Dermis blood vessel endothelial cell (primary cell): ENCODE measurements at regions not wholly inside any gene's neighbourhood (a gene's known extent, or its start where the extent isn't known, plus 50 kb on each side); places are given as distances from the start of the nearest gene placed in this dataset.
A peak's percentile ranks its signal among the peaks of the same experiment; 100 is the strongest.
"Not testable (repeated sequence)": the region's sequence is repeated elsewhere in the genome, so short reads cannot be mapped to it uniquely, and the experiment has no call there.

Experiments
- DNase-seq: peaks from one replicate; pipeline ENCODE4 v3.0.0; 2010

DNA sequence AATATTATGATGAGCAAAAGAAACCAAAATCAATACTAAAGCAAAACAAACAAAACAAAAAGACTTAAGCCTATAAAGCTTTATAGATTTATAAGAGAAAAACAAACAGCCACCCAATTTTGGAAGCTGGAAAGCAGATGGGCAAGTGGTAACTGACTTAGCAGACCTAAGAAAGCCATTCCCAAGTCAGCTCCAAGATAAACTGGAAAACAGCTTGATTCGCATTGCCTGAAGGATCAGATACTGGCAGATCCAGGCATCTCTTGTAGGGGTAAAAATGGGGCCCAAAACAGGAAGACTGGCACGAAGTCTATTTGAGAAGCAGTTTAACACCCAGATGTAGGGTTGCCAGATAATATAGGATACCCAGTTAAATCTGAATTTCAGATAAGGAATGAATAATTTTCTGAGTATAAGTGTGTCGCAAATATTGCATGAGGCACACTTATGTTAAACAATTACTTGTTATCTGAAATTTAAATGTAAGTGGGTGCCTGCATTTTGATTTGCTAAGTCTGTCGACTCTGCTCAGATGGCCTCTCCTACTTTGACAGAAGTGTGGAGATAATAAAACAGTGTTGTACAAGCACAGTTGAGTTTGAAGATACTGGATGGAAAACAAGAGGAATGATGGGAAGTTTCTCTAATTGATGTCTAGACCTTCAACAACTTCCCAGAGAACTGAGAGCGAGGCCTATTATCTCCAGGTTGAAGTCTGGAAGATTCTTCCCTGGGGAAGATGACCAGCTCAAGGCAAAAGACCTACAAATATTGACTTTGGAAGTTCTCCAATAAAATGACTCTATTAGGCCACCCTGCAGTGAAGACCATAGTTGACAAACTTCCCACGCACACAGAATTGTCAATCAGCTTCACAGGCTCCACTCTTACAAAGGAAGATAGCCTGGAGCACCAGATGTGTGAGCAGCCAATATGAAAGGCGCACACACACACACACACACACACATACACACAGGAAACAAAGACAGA, 113.4 kb downstream of the FAM50B start:
- peak; percentile 67 for DNase-seq

DNA sequence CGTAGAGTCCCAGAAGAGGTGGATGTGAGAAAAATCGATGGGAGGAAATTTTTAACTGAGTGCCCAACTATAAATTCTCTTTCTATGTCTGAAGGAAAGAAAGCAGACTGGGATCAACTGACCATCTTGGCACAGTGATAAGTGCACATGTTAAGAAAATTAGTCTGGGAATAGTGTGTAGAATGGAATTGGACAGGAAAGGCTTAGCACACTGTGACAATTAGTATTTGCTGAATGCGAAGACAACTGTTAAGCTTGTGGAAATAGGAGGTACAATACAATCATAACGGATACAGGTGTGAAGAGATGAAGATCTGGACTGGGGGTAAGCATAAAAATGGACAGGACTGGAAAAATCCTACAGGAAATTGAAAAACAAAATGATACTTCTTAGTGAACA, 114.3 kb downstream of the FAM50B start:
- peak; percentile 39 for DNase-seq

DNA sequence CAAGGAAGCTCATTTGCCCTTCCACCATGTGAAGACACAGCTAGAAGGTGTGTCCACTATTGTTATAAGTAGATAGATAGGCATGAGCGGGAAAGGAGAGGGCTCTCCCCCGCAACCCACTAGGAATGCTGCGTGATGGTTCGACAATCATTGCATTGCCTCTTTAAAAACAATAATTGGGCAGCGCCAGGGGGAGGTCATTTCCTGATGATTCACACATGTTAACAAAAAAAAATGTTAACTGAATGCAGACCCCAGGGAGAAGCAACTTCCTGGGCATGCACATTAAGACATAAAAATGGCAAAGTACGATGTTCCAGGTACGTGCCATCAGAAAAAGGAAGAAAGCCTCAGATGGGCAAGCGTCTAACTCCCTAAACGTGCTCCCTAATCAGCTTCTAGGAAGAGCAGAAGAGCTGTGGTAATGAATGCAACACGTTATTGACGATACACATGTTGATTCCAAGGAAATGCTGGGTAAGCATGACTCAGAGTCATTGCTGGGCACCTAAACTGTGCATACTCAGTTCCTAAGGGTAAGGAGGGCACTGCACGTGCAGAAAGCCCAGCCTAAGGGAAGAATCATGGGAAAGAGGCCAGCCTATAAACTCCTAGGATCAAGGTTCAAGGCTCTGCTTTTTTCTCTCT, 113.7 kb downstream of the FAM217A start:
- peak; percentile 72 for DNase-seq

- no peak for DNase-seq
Measured at GRCh38 chr6:3966426-3966825, 112.5 kb downstream of the FAM217A start.

DNA sequence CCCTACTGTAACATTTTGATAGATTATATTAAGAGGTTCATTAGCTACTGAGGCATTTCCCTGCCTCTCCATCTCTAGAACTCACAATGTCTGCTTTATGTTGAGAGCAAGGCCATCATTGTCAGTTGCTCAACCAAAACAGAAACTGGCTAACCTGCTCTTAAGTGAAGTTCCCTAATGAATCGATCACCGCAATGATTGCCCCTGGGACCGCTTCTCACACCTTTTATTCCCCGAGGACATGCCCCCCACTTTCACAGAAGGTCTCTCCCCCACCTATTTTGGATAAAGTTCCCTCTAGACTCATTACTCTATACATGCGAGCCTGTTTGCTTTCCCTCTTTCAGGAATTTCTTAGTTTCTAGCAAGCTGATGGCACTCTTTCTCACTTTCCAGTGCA, 108.8 kb downstream of the FAM217A start:
- DNase-seq, result no peak

- DNase-seq, result not testable (repeated sequence)
Measured at GRCh38 chr6:3973152-3973551, 105.8 kb downstream of the FAM217A start.

- DNase-seq, result peak; percentile 92
Measured at GRCh38 chr6:3977875-3978711, 100.8 kb downstream of the FAM217A start.

DNA sequence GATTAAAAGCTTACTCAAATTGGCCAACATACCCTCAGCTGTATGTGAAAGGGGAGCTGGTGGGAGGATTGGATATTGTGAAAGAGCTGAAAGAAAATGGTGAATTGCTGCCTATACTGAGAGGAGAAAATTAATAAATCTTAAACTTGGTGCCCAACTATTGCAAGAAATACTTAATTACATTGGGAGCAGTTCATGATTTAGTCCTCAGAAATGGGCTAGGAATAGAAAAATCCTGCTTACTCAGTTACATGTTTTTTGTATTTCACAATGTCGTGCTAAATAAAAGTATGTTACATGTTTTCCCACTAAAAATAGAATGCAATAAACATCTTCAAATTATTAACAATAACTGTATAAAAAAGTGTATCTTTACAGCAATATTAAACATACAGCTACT, 100.0 kb downstream of the FAM217A start:
- DNase-seq, result not testable (repeated sequence)

- DNase-seq, result no peak
Measured at GRCh38 chr6:3981917-3982316, 97.0 kb downstream of the FAM217A start.

DNA sequence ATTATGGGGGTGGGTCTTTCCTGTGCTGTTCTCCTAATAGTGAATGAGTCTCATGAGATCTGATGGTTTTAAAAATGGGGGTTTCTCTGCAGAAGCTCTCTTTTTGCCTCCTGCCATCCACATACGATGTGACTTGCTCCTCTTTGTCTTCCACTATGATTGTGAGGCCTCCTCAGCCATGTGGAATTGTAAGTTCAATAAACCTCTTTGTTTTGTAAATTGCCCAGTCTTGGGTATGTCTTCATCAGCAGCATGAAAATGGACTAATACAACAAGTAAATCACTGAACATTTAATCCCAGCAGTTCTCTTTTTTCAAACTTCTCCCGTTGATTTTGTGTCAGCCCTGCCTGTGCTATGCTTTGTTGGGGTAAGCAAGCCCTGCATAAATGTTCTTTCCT, 95.2 kb downstream of the FAM217A start:
- no peak for DNase-seq

- no peak for DNase-seq
Measured at GRCh38 chr6:3984494-3984893, 94.4 kb downstream of the FAM217A start.

DNA sequence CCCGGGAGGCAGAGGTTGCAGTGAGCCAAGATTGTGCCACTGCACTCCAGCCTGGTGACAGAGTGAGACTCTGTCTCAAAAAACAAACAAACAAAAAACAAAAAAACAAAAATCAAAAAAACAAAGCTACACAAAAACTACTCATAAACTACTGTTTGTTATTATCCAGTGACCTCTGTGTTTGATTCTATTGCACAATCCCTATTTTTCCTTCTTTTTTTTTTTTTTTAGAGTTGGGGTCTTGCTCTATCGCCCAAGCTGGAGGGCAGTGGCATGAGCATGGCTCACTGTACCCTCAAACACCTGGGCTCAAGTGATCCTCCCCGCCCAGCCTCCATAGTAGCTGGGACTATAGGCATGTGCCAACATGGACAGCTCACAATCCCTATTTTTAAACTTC, 92.7 kb downstream of the FAM217A start:
- DNase-seq, result no peak

- peak; percentile 70 for DNase-seq
Measured at GRCh38 chr6:3987053-3987452, 91.9 kb downstream of the FAM217A start.

DNA sequence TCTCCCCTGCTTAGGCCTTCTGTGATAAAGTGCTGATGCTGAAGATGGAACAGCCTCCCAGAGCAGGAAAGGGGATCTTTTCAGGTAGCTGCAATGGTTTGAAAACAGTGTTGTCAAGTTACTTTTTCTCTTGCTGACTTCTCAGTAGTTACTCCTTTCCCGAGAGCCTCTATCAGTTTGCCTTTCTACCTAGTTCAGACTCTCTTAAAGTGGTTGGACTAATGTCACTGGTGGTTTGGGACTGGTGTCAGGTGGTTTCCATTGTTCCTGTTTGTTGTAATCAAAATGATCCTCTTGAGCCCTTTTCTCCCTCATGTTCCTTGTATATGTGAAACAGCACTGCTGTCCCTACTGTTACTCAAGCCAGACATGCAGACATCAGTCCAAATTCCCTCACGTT, 91.4 kb downstream of the FAM217A start:
- peak; percentile 6 for DNase-seq

DNA sequence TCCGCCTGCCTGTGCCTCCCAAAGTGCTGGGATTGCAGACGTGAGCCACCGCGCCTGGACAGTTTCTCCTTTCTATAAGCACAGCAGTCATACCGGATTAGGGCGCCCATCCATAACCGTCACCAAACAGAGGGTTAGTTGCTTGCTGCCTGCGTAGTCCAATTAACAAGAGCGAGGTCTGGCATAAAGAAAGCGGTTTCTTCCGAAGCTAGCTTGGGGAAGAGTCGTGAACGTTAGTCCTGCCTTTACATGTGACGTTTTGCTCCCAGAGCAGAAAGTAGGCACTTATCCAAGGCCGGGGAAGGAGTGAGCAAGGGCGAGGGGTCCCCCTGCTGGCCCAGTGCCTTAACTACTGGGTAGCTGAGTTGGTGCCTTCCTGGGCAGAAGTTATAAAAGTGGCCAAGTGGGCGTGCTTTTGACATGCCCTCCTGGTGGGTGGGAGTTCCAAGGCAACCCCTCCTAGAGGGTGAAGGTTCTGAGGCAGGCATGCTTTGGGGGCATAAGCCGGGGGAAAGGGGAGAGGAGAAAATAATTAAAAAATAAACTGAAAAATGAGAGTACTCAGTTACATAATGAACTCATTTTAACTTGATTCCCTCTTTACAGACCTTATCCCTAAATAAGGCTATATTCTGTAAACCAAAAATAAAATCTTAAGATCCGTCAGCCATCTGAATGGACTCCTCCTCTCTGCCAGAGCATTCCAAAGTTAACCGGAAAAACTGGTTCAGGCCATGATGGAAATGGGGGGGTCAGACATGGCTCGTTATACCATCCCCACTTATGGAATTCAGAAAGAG, 88.0 kb downstream of the FAM217A start:
- DNase-seq, result peak; percentile 95

- DNase-seq, result no peak
Measured at GRCh38 chr6:3991941-3992340, 87.0 kb downstream of the FAM217A start.

GRCh38 chr6:3996349-3996748, 82.6 kb downstream of the FAM217A start:
- no peak for DNase-seq

DNA sequence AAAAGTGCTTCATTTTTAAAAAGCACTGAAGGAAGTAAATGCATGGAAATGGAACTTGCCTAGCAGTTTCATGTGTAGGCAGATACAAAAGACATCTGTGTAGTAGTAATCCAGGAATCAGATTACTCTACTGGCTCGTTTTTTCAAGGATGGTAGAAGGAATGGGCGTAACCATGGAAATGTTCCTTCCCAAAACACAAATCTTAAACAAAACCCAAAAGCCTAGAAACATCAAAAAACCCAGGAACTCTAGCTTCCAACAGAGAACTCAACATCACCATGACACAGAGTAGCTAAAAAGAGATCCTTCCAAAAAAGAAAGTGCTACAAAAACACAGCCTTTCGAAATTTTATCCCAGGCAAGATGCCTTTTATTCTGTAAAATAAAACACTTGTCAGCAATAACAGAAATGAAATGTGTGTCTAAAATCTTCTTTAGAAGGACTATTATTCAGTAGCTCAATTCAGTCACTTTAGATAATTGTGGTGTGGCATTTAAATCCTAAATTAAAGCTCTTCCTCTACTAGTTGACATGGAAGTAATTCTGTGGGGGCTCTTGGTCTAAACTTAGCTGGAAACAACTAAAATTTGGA, 81.7 kb downstream of the FAM217A start:
- no peak for DNase-seq

- DNase-seq, result no peak
Measured at GRCh38 chr6:3999800-4000661, 78.9 kb downstream of the FAM217A start.

DNA sequence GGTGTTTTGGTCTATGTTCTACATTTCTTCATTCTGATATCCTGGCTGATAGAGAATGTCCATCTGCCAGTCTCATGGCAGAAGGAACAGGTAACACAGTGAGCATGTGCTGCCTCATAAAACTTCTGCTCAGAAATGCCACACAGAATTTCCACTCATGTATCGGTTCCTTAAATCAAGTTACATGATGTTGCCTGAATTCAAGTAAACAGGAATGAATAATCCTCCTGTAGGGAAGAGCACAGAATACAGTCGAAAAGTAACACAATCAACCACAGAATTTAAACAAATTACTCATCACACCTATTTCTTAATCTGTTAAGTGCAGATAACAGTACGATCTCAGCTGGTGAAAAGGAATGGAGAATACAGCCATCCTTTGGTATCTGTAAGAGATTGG, 74.7 kb downstream of the FAM217A start:
- no peak for DNase-seq
